Left lobe of liver (tissue), 2 donors: ENCODE measurements at regions not wholly inside any gene's neighbourhood (a gene's known extent, or its start where the extent isn't known, plus 50 kb on each side); places are given as distances from the start of the nearest gene placed in this dataset.

Experiments
- ATAC-seq: fragments of 200-7000 bp; cut with Tn5 transposase; one replicate; pipeline ENCODE4 v1.9.1; 2020; ENCODE audit warnings: mild to moderate bottlenecking, moderate library complexity
- DNase-seq: peaks from one replicate; pipeline ENCODE4 v3.0.0-alpha.2; 2020; ENCODE audit warnings: low spot score
- donor health status: DM: no; HTN: no; CAD: no; lungs with moderate emphysema.
- donor health status: DM: no; HTN: yes; CAD: no.

DNA sequence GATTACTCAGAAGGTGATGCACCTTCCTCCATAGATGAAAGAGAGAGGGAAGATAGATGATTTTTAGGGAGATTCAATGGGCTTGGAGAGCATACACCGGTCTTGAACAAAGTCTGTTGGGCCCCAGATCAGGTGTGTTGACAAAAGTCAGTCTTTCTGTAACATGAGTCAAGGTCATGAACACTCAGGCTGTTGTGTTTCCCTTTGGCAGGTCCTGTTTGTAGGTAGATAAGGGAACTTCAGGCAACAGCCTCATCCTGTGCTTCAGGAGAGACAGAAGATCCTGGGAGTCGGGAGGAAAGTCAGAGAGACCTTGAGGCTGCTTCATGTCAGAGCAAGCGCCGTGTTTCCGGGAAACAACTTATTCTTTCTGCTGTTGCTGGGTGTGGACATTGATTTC is 703.1 kb downstream of the BRD1 start:
- ATAC-seq, result no peak
- no peak for DNase-seq

- ATAC-seq (no peak), DNase-seq (no peak)
These were observed 704.0 kb downstream of the BRD1 start for GRCh38 chr22:49123621-49124192.

- ATAC-seq, result no peak
- no peak for DNase-seq
These were observed 708.1 kb downstream of the BRD1 start for GRCh38 chr22:49119551-49119952.

GRCh38 chr22:49118065-49118464 is 709.6 kb downstream of the BRD1 start:
- no peak for ATAC-seq

GRCh38 chr22:49117486-49117885 is 710.2 kb downstream of the BRD1 start:
- ATAC-seq (no peak), DNase-seq (no peak)

More at GRCh38 chr22:49118065-49118464, 709.6 kb downstream of the BRD1 start:
- no peak for DNase-seq

DNA sequence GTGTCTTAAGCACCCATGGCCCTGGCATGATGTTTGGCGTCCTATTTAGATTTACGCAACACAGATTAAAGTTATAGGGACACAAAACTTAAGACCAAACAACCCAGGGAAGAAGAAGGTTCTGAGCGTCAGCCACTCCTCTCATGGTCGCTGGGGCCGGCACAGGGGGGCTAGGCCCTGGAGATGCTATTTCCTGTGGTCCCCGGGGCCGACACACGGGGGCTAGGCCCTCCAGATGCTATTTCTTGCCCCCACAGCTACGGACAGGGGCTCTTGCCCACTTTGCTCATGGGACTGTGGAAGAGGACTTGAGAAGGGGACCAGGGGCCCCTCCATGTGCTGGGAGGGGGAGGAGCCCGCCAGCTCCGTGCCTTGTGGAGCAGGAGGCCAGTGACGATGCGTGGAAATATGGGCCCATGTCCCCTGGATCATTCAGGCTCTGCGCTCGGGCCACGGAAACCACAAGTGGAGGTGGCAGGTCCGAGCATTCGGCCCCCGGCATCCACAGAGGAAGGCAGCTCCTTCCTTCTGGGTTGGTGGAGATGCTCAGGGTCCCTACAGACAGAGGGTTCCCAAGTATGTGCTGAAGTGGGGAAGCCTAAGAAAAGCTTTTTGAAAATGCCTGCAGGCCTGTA is 711.1 kb downstream of the BRD1 start:
- DNase-seq (no peak), ATAC-seq (no peak)

GRCh38 chr22:49116021-49116420 is 711.7 kb downstream of the BRD1 start:
- DNase-seq (no peak), ATAC-seq (no peak)

DNA sequence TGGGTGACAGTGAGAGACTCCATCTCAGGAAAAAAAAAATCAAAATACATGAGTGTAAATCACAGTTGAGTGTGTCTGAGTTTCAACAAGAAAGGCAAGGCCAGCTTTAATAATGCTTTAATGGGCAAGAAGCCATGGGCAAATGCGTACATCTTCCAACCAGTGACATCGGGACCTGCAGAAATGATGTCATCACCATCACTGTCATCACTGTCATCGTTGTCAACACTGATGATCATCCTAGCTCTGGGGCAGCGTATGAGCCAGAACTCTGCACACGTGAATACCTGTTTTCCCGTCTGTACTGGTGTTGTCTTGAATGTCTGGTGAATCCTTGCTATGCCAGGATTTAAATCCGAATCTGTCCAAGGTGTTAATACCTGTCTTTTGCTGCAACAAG is 712.5 kb downstream of the BRD1 start:
- ATAC-seq (no peak), DNase-seq (no peak)

GRCh38 chr22:49113758-49114157 is 713.9 kb downstream of the BRD1 start:
- DNase-seq (no peak), ATAC-seq (no peak)

DNA sequence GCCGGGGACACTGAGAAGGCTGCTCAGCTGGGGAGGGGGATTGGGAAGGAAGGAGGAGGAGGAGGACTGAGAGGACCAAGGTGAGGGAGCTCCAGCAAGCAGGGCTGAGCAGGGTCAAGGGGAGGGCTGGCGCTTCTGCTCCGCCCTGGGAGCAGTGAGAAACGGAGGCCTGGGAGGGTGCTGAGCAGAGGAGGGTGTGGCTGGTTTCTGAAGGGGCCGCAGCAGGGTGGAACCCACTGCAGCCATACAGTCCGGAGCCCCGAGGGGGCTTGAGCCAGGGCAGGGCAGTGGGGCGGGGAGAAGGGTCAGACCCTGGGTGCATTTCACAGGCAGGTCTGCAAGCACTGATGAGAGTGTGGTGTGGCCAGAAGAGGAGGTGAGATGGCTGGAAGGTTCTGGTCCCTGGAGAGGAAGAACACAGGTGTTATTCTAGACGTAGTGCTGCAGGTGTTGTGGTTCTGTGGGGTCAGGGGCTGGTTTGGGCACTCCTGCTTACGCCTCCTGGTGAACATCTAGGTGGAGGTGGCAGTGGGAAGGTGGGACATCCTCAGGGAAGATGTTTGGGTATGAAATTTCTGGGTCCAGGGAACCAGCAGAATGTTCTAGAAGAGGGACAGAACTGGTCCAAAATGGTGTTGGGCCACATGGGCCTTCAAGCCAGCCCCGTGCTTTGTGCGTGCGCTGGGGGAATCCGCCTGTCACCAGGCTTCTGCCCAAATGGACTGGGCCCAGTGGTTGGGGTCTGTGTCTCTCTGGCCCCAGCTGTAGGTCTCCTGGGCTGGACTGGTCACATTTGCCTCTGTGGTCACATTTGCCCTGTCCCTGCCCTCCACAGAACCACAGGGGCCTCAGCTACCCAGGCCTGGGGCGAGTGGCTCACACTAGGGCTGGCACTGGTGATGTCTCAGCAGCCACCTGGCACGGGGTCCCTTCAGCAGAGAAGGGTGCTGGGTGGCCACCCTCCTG is 714.7 kb downstream of the BRD1 start:
- DNase-seq (peak; percentile 11), ATAC-seq (no peak)

DNA sequence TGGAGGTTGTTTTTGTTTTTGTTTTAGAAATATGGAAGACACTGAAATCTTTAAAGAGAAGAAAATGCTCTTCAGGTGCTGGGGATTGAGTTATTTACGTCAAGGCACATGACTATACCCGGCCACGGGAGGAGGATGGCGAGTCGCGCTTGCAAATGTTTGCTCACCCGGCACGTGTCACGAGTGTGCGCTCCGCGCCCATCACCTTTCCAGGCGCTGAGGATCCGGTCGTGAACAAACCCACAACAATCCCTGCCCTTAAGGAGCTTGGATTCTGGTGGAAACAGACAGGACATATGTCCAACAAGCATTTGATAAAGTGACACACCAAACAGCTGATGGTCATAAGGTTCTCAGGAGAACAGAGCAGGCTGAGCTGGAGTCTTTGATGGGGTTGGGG is 715.5 kb downstream of the BRD1 start:
- ATAC-seq, result no peak
- peak; percentile 26 for DNase-seq

DNA sequence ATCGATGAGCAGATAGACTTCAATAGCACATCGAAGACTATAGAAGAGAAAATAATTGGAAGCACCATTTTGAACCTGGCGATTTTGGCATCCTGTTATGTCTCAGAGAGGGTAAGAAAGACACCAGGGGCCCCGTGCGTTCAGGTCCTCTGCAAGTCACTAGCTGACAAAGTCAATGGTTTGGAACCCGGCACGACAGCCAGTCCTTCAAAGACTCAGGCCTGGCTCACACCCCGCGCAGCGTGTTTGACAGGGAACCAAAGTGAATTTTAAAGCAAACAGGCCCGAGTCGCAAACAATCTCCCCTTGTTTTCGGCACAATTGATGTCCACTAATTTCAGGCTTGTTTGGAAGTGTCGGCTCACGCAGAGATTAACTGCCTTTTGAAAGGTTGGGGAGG is 716.6 kb downstream of the BRD1 start:
- ATAC-seq (no peak), DNase-seq (no peak)

DNA sequence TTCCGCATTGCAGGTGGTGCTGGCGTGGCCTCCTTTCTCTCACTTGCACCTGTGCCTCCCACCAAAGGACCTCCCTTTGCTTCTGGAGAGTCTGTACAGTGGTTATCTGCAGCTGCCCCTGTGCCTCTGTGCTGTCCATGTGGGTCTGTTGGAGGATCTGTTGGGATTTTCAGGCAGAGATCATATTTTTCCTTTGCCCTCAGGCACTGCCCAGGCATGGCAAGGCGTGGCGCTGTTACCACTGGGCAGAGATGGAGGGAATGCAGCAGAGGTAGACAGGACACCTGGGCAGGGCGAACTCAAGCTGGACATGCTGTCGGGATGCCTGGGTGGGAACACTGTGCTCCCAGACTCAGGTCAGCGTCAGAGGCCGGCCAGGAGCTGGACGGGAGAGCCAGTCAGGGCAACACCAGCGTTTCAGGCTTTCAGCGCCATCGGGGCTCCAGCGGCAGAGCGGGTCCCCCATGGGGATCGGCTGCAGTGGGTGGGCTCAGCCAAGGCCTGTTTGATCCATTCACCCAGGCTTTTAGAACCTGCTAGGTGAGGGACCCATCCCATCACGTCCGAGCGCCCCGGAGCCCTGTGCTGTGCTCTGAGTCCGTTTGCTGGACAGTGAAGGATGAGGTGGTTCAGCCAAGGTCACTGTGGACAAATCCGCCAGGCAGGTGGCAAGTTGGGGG is 718.9 kb downstream of the BRD1 start:
- DNase-seq (no peak), ATAC-seq (no peak)

DNA sequence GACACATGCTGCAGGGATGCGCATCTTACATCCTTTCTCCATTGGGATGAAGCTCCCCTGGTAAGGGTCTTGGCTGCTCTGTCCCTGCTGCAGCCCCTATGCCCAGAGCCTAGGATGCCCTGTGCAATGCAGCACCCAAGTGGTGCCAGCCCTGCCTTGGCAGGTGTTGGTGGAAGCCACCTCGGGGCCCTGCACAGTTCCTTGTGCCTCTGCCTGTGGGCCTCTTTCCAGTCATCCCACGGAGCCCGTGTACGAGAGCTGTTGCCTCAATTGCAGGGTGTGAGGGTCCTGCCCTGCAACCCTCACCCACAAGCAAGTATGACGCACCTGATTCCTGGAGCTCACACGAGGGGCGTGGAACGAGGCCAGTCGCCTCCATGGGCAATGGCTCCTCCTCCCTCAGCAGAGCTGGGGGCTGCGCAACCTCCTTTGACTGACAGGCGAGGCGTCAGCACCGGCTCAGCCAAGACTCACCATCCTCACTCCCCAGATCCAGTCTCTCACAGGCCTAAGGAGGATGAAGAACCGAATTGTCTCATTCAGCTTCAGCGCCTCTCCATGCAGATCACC is 719.6 kb downstream of the BRD1 start:
- no peak for DNase-seq
- ATAC-seq, result no peak

DNA sequence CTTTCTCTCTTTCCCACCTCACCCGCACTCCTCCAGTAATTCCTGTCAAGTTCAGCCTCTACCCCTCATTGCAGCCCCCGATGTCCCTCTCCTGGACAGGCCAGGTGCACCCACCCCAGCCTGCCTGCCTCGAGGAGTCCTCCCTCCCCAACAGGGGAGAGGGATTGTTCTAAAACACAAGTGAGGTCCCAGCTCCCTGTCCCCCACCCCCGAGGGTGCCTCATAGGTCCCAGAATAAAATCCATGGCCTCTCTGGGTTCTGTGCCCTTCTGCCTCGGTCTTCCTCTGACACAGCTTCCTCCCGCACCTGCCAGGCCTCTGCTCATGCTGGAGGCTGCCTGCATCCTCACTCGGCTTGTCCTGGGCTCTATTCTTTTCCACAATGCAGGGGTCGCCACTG is 720.1 kb downstream of the BRD1 start:
- DNase-seq (no peak), ATAC-seq (no peak)

- DNase-seq (no peak), ATAC-seq (no peak)
These were observed 720.9 kb downstream of the BRD1 start for GRCh38 chr22:49106842-49107152.

DNA sequence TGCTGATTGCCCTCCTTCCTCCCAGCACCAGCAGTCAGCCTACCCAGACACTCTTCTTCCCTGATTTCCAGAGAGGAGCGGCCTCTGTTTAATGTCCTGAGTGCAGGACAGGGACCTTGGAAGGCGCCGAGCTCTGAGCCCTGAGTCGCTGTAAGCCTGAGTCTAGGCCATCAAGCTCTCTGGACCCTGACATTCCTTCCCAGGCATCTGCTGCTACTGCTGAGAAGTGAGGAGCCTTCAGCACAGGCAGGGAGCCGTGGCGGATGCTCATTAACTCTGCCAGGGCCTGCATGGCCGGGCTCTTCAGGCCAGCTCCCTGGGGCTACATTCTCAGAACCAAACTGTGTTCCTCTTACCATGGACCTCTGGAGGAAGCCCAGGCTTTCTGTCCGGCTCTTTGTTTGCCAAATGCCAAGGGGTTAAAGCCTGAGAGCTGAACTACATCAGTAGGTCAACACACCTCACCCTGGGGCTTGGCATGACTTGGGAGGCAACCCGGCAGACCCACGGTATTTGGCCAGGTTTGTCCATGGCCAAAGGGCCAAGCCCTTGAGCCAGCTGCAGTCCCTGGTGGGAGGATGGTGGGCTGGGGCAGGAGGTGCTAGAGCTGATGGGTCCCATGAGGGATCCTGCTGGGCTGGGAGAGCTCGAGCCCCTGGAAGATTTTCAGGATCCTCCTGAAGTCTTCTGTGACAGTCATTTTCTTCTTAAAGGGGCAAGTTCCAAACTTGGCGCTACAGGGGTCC is 721.4 kb downstream of the BRD1 start:
- no peak for ATAC-seq
- DNase-seq, result no peak

DNA sequence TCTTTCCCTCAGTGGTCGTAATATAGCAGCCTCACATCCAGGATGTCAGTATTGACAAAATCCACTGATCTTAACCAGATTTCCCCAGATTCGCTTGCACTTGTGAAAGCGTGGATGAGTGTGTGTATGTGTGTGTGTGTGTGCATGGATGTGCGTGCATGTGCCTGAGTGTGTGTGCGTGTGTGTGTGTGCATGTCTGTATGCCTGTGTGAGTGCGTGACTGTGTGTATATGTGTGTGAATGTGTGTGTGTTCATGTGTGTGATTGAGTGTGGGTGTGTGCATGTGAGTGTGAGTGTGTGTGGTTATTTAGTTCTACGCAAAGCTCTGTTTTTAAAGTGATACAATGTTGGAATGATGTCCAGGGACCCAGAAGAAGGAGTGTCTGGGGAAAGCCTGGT is 723.2 kb downstream of the BRD1 start:
- DNase-seq, result no peak
- ATAC-seq, result no peak

DNA sequence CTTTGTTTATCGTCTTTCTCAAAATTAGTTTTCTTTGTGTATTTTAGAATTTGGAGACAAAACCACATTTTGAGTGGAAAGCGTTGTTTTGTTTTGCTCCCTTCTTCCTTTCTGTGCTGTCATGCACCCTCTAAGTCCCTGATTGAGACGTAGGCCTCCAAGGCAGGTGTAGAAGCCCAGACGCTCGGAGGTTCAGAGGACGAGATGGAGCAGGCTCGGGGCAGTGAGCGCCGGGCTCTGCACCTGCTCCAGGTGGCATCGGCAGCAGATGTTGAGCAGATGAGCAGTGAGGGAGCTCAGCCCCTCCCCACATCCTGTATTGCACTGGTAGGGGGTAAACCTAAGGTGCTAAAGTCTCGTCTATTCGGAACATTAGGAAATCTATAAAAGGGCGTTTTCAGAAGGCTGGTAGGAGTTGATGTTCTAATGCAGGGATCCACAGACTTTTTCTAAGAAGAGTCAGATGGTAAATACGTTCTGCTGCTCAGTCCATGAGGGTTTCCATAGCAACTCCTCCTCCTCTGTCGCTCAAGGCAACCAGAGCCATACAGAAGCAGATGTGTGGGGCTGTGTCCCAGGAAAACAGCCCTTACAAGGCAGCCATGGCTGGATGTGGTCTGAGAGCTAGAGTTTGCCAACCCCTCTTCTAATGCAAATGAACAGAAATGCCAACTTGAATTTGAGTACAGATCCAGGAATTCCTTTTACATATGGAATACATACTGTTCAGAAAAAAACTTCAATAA is 724.2 kb downstream of the BRD1 start:
- no peak for ATAC-seq

GRCh38 chr22:49102367-49102766 is 725.3 kb downstream of the BRD1 start:
- DNase-seq (no peak), ATAC-seq (no peak)

More for the DNA sequence above, 724.2 kb downstream of the BRD1 start:
- no peak for DNase-seq
